HUES48 (cell line): ENCODE measurements at regions not wholly inside any gene's neighbourhood (a gene's known extent, or its start where the extent isn't known, plus 50 kb on each side); places are given as distances from the start of the nearest gene placed in this dataset.

ENCODE experiments used
- H3K27ac ChIP-seq: one replicate; pipeline ENCODE4 v1.7.0; 2013; ENCODE audit warnings: low read depth, low read length, inconsistent platforms
- H3K27me3 ChIP-seq: 2 replicates; pipeline ENCODE4 v1.6.1; 2013; ENCODE audit warnings: mild to moderate bottlenecking, low read length; ENCODE audit not compliant: control insufficient read depth, insufficient read depth
- H3K36me3 ChIP-seq: 2 replicates; pipeline ENCODE4 v1.6.1; 2013; ENCODE audit warnings: low read length; ENCODE audit not compliant: control insufficient read depth, insufficient read depth
- H3K4me1 ChIP-seq: 2 replicates; pipeline ENCODE4 v1.6.1; 2013; ENCODE audit warnings: mild to moderate bottlenecking, low read length; ENCODE audit not compliant: control insufficient read depth, insufficient read depth
- H3K4me3 ChIP-seq: 2 replicates; pipeline ENCODE4 v1.5.1; 2013; ENCODE audit warnings: mild to moderate bottlenecking, low read depth, low read length
- H3K9ac ChIP-seq: 2 replicates; pipeline ENCODE4 v1.6.1; 2013; ENCODE audit warnings: mild to moderate bottlenecking, low read depth, low read length, moderate library complexity
- H3K9me3 ChIP-seq: 2 replicates; pipeline ENCODE4 v1.6.1; 2013; ENCODE audit warnings: low read length; ENCODE audit not compliant: control insufficient read depth, insufficient read depth

DNA sequence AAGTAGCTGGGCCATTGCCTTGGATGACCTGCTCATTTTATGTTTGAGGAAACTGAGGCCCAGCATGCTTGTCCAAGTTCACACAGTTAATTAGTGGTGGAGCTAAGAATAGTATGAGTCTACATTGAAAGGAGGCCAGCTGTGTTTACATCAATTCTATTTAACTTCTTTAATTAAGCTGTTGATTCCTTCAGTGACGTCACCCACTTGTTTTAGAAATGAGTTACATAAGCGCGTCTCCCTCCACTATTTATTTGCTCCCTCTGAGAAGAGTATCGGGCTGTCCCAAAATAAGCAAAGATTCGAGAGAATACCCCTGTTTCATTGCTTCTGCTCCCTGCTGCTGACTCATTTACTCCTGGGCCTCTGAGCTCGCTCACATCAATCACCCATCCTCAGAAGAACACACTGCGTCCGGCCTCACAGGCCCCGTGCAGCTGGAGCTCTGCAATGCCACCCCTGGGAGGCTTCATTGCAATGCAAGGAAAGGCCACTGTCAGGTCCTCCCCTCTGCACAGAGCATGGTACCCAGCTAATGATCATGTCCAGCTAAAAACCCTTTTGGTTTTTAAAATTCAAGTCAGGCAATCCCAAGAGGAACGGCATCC is 74.8 kb upstream of the BMP2 start:
- Histone ChIP-seq H3K9ac (no peak overlapping the region), H3K9me3 (no peaks in the 10 kb centered on the region), H3K27ac (no peak overlapping the region), H3K27me3 (no peaks in the 10 kb centered on the region), H3K4me1 (no peaks in the 10 kb centered on the region), H3K4me3 (no peak overlapping the region; the same call in 1 of the 2 replicates), H3K36me3 (no peaks in the 10 kb centered on the region)

DNA sequence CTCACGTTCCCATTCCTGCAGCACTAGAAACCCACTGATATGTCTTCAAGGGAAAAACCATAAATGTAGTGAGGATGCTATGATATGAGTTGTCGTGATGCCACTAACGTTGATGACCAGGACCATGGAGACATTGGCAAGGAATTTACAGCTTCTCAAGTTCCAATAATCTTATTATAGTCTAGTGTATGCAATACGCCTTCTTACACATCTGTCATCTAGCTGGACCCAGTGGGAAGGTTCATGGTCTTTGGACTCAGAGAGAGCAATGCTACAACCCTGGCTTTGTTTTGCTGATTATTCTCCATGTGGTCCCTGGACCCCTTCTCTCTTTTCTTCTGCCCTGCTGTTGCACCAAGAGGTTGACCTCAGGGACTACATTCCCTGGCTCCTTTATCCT is 76.0 kb upstream of the BMP2 start:
- Histone ChIP-seq H3K36me3 (no peaks in the 10 kb centered on the region), H3K9me3 (no peaks in the 10 kb centered on the region), H3K4me3 (no peak overlapping the region), H3K4me1 (no peaks in the 10 kb centered on the region), H3K27me3 (no peaks in the 10 kb centered on the region), H3K27ac (no peak overlapping the region), H3K9ac (no peak overlapping the region)

DNA sequence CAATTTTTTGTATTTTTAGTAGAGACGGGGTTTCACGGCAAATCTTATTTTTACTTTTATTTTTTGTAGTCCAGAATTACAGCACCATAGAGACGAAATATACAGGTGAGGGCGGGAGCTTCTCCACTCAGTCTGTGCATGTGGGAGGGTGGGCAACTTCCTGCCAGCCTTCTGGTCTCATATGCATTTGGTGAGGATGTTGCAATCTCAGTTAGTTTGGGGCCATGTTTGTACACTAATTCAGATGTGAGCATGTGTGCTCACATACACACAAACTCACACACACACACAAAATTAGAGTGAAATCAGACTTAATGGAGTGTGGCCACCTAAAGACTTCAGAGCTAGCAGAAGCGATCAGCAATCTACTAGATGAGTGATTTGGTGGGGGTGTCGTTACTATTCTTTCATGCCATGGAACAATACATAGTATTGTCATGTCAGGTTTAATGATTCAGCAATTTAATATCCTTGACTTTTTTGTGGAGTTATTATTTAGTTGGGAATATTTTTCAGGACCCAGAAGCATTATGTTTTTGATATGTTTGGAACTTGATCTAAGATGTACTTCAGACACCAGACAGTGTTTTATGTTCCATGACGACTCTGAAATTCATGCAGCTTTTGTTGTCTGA is 78.0 kb upstream of the BMP2 start:
- Histone ChIP-seq H3K9ac (no peak overlapping the region), H3K27ac (no peak overlapping the region), H3K4me3 (no peak overlapping the region), H3K4me1 (no peaks in the 10 kb centered on the region), H3K27me3 (no peaks in the 10 kb centered on the region), H3K9me3 (no peaks in the 10 kb centered on the region), H3K36me3 (no peaks in the 10 kb centered on the region)

DNA sequence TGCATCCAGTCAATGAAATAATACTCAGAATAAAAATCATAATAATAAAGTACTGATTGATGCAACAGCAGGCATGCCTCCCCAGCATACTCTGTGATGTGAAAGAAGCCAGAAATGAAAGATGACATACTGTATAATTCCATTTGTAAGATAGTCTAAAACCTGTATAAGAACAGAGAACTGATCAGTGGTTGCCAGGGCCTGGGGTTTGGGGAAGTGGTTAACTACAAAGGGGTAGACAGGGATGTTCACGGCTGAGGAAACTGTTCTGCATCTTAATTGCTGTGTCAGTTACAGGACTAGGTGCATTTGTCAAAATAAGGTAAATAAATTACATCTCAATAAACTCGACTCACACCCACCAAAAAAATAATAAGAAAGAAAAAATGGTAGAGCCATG is 81.3 kb upstream of the BMP2 start:
- Histone ChIP-seq H3K27me3 (no peaks in the 10 kb centered on the region), H3K9me3 (no peaks in the 10 kb centered on the region), H3K4me1 (no peaks in the 10 kb centered on the region), H3K4me3 (no peak overlapping the region), H3K27ac (no peak overlapping the region), H3K36me3 (no peaks in the 10 kb centered on the region), H3K9ac (no peak overlapping the region)

DNA sequence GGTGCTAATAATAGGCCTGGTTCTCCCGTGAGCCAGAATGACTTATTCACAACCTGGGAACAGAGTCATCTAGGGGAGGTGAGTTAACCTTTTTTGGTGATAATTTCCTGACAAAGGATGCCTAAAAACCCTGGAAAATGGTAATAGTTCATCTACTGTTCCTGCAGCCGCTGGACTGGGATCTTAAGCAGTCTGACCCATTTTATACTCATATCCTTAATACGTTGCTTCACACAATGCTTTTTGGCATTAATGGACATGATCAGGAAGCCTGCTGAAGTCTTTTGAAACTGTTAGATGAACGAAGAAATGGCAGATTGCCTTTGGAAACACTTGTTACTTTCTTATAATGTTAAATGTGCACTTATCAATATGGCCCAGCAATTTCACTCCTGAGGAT is 81.9 kb upstream of the BMP2 start:
- no peaks in the 10 kb centered on the region for H3K9me3 ChIP-seq
- no peak overlapping the region for H3K9ac ChIP-seq
- no peak overlapping the region for H3K27ac ChIP-seq

DNA sequence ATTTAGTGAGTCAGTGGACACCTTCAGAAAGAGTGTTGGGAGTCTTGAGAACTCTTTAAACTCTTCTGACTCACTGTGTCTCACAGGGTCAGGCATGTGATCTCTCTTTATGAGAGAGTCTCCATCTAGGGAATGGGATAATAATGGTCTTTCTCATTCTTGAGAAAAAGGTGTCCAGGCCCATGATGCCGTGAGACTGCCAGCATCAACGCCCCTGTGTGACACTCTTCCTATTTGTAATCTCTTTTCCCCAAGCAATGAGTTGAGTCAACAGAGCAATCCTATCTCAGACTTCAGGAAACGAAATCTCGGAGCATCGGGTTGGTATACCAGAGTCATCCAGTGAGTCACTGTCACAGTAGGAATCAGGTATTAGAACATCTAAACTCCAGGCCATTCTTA is 82.3 kb upstream of the BMP2 start:
- Histone ChIP-seq H3K36me3 (no peaks in the 10 kb centered on the region), H3K27ac (no peak overlapping the region), H3K27me3 (no peaks in the 10 kb centered on the region), H3K4me1 (no peaks in the 10 kb centered on the region), H3K9me3 (no peaks in the 10 kb centered on the region), H3K9ac (no peak overlapping the region), H3K4me3 (no peak overlapping the region)

More for the DNA sequence above, 81.9 kb upstream of the BMP2 start:
- Histone ChIP-seq H3K4me3 (no peak overlapping the region), H3K27me3 (no peaks in the 10 kb centered on the region), H3K36me3 (no peaks in the 10 kb centered on the region), H3K4me1 (no peaks in the 10 kb centered on the region)

DNA sequence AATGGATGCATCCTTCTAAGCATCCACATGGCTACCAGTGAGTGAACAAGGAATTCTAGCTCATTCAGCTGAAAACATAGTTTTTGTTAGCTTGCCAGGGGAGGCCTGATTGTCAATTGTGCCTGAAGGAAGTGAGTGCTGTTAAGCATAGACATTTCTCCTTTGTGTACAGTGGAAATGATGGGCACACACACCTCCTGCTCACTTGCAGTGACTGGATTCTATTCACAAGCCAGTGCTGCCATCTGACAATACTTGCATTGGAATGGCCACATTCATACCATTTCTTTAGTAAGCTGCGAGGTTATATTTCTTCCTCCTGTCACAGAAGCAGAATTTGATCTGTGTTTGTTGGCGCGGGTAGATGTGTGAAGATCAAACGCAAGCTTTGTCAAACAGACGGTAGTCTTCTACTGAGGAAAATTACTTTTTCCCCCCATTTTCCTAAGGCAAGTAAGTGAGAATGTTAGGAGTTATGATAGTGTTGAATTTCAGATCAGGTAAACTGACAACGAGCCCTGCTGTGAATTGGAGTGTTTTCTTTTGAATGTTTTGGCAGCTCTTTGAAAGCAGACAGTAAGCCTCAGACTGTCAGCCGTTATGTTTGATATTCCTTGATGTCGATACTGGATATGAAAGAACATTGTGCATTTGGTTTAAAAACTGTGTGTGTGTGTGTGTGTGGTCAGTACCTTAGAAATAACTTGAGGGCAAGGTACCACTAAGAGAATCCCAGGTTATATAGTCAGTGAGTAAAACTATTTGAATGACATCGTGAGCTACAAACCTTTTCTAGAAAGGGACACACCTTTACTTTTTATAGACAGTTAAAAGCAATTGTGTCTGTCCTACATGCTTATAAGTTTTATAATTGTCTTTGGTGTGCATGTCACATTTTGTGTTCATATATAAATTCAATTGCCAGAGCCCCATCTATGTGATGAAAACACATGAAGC is 84.2 kb upstream of the BMP2 start:
- Histone ChIP-seq H3K36me3 (no peaks in the 10 kb centered on the region), H3K4me1 (no peaks in the 10 kb centered on the region), H3K9me3 (no peaks in the 10 kb centered on the region), H3K27me3 (no peaks in the 10 kb centered on the region), H3K4me3 (no peak overlapping the region), H3K27ac (no peak overlapping the region), H3K9ac (no peak overlapping the region)

DNA sequence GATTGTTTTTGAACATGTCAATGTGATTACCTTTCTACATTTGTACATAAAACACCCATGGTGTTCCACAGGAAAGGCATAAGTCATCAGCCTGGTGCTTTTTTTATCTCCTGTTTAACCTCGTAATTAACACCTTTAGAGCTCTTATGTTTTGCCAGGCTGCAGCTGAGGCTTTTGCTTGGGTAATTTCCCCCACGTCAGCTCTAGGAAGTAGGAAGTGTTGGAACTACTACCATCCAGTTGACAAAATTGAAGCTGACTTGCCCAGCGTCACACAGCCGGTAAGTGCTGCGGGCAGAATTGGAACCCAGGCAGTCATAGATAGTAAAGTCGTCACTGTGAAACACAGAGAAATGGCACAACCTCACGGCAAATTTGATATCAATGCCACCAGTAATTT is 86.6 kb upstream of the BMP2 start:
- Histone ChIP-seq H3K36me3 (no peaks in the 10 kb centered on the region), H3K9ac (no peak overlapping the region)

DNA sequence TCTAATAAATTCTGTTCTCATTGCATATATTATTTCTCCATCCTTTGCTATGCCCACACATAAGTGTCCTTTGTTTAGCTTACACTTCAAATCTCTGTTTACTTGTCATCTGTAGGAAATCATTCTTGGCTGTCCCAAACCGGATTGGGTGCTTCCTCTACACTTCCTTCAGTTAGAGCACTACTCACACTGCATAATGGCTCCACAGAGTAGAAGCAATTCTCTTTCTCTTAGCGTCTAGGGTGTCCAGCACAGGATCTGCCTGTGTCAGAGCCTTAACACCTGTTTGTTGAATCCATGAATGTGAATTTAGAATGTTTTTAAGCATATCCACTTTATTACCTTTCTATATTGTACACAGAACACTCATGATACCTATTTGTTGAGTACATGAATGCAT is 87.0 kb upstream of the BMP2 start:
- H3K9me3 ChIP-seq = no peaks in the 10 kb centered on the region
- H3K27ac ChIP-seq = no peak overlapping the region
- no peak overlapping the region for H3K4me3 ChIP-seq
- no peaks in the 10 kb centered on the region for H3K36me3 ChIP-seq
- no peaks in the 10 kb centered on the region for H3K27me3 ChIP-seq
- no peaks in the 10 kb centered on the region for H3K4me1 ChIP-seq
- H3K9ac ChIP-seq = no peak overlapping the region

More for the DNA sequence above, 86.6 kb upstream of the BMP2 start:
- Histone ChIP-seq H3K4me1 (no peaks in the 10 kb centered on the region), H3K4me3 (no peak overlapping the region), H3K27me3 (no peaks in the 10 kb centered on the region), H3K9me3 (no peaks in the 10 kb centered on the region), H3K27ac (no peak overlapping the region)

DNA sequence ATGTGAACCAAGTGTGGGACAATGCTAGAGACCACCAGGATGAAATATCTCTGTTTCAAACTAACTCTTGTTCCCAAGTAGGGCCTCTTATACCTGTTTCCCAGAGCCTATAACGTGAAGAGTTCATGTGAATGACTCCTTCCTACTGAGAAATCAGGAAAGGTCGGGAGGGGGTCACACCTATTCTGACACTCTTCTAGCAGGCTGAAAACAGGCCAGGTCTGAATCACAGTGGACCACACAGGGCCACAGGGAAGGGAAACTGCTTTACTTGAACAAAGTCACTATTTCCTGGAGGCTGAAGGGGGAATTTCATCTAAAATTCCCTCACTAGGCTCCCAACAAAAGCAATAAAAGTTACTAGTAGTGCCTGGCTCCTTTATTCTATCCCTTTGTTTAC is 88.4 kb upstream of the BMP2 start:
- Histone ChIP-seq H3K4me1 (no peaks in the 10 kb centered on the region), H3K9ac (no peak overlapping the region), H3K4me3 (no peak overlapping the region), H3K9me3 (no peaks in the 10 kb centered on the region), H3K27me3 (no peaks in the 10 kb centered on the region), H3K27ac (no peak overlapping the region), H3K36me3 (no peaks in the 10 kb centered on the region)

DNA sequence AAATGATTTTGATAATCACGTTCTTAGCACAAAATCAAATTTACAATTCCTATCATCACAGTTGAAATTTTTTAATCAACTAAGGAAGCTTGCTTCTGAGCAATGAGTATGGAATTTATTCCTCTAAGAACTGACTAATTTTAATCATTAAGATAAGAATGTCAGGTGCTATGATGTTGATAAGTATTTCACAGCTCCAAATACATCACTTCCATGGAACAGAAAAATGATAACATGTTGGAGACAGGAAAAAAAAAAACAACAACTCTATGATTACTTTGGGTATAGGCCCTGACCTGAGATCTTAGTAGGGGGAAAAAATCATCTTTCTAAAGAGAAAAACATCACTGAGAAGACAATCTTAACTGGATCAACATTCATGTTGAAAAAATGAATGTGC is 89.4 kb upstream of the BMP2 start:
- Histone ChIP-seq H3K27ac (no peak overlapping the region), H3K4me3 (no peak overlapping the region), H3K27me3 (no peaks in the 10 kb centered on the region), H3K4me1 (no peaks in the 10 kb centered on the region), H3K9me3 (no peaks in the 10 kb centered on the region), H3K36me3 (no peaks in the 10 kb centered on the region), H3K9ac (no peak overlapping the region)
